ENCODE measurements at regions not wholly inside any gene's neighbourhood (a gene's known extent, or its start where the extent isn't known, plus 50 kb on each side); places are given as distances from the start of the nearest gene placed in this dataset.

- TF ChIP-seq CTCF (IDR thresholded peaks at IDR 0.05), result no peak
- no peak for TF ChIP-seq E2F4 (CRISPR knock-in tag; IDR thresholded peaks at IDR 0.05; ENCODE audit: borderline replicate concordance, low read depth)
- no peak for TF ChIP-seq ATF1 (CRISPR knock-in tag; IDR thresholded peaks at IDR 0.05)
- no peak for TF ChIP-seq CREB1 (CRISPR knock-in tag; IDR thresholded peaks at IDR 0.05)
- no peak for TF ChIP-seq ZNF121 (CRISPR knock-in tag; IDR thresholded peaks at IDR 0.05)
- TF ChIP-seq ATF2 (CRISPR knock-in tag; IDR thresholded peaks at IDR 0.05; ENCODE audit: borderline replicate concordance, low read depth), result no peak
- TF ChIP-seq CREM (CRISPR knock-in tag; IDR thresholded peaks at IDR 0.05), result no peak
- no peak for TF ChIP-seq USF2 (CRISPR knock-in tag; IDR thresholded peaks at IDR 0.05)
- TF ChIP-seq NFATC4 (CRISPR knock-in tag; IDR thresholded peaks at IDR 0.05), result no peak
- no peak for TF ChIP-seq JUN (CRISPR knock-in tag; IDR thresholded peaks at IDR 0.05)
- TF ChIP-seq EMX1 (CRISPR knock-in tag; IDR thresholded peaks at IDR 0.05), result no peak
- no peak for TF ChIP-seq ZNF281 (CRISPR knock-in tag; IDR thresholded peaks at IDR 0.05)
- no peak for TF ChIP-seq ZNF138 (CRISPR knock-in tag; conservative IDR thresholded peaks at IDR 0.05)
- TF ChIP-seq CDX4 (CRISPR knock-in tag; IDR thresholded peaks at IDR 0.05; ENCODE audit: borderline replicate concordance), result no peak
Measured at GRCh38 chr5:158143081-158143480, 284.1 kb upstream of the CLINT1 start.

Data from WTC11 (cell line).